Activated CD4-positive, alpha-beta T cell treated with anti-CD3 and anti-CD28 coated beads, Interleukin-2, amount 10 ng/mL, durations not matched to agents 24 days and 14 days (primary cell): ENCODE measurements at regions not wholly inside any gene's neighbourhood (a gene's known extent, or its start where the extent isn't known, plus 50 kb on each side); places are given as distances from the start of the nearest gene placed in this dataset.

Experiments
- DNase-seq: peaks from one replicate; pipeline ENCODE4 v3.0.0; 2022
- H3K27ac Mint-ChIP-seq: one replicate; pipeline ENCODE4 v1.8.0; 2022; ENCODE audit warnings: mild to moderate bottlenecking, mixed read lengths
- H3K27me3 Mint-ChIP-seq: one replicate; pipeline ENCODE4 v1.8.0; 2022; ENCODE audit warnings: mixed read lengths
- H3K36me3 Mint-ChIP-seq: one replicate; pipeline ENCODE4 v1.8.0; 2022; ENCODE audit warnings: low read depth, mild to moderate bottlenecking, mixed read lengths
- H3K4me1 Mint-ChIP-seq: one replicate; pipeline ENCODE4 v1.8.0; 2021; ENCODE audit warnings: mixed read lengths
- H3K4me3 Mint-ChIP-seq: one replicate; pipeline ENCODE4 v1.8.0; 2022; ENCODE audit warnings: mild to moderate bottlenecking, moderate library complexity, mixed read lengths
- H3K9me3 Mint-ChIP-seq: one replicate; pipeline ENCODE4 v1.8.0; 2021; ENCODE audit warnings: mixed read lengths
- intact Hi-C: fragments of 100-400 bp; cut with micrococcal nuclease; formaldehyde crosslinking; loops from one replicate; pipeline ENCODE4 v1.15.1; 2023

- H3K27me3 Mint-ChIP-seq, result no peaks in the 10 kb centered on the region
- intact Hi-C loops, result no loop called here
- no peak overlapping the region for H3K27ac Mint-ChIP-seq
- DNase-seq, result no peak
- H3K4me1 Mint-ChIP-seq, result no peaks in the 10 kb centered on the region
- H3K36me3 Mint-ChIP-seq, result no peaks in the 10 kb centered on the region
- no peaks in the 10 kb centered on the region for H3K9me3 Mint-ChIP-seq
- no peak overlapping the region for H3K4me3 Mint-ChIP-seq
Measured at GRCh38 chr18:45304558-45304957, 310.7 kb upstream of the SLC14A2 start.

DNA sequence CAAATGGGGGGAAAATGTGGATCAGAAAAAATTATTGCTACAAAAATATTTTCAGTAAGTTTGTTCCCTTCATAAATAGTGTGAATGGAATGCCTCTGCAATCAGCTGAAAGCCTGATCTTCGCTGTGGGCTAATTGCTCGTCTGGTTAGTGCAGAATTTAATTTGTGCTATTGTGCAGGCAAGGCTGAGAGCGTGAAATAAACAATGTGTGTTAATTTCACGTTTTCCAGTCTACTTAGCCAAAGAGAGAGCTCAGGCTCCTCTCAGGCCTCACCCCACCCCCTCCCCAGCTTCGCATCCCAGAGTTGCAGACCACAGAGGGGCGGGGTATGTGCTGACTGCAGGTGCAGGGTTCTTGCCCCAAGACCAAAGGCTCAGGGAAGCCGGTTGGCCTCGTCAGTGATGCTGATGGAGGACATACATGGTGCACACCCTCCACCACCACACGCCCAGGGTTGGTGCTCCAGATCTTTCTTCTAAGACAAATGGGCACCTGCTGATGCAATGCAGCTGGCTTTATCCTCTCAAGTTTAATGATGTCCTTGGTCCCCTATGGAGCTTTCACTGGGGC, 302.6 kb upstream of the SLC14A2 start:
- Mint-ChIP-seq H3K4me3 (no peak overlapping the region), H3K27me3 (no peaks in the 10 kb centered on the region), H3K36me3 (no peaks in the 10 kb centered on the region), H3K9me3 (no peaks in the 10 kb centered on the region), H3K27ac (no peak overlapping the region), H3K4me1 (no peaks in the 10 kb centered on the region)
- DNase-seq, result no peak
- intact Hi-C loops, result no loop called here

GRCh38 chr18:45316127-45316526, 299.1 kb upstream of the SLC14A2 start:
- H3K27ac Mint-ChIP-seq, result no peak overlapping the region
- no peaks in the 10 kb centered on the region for H3K36me3 Mint-ChIP-seq
- intact Hi-C loops, result no loop called here
- no peak for DNase-seq
- no peak overlapping the region for H3K4me3 Mint-ChIP-seq
- H3K4me1 Mint-ChIP-seq, result no peaks in the 10 kb centered on the region
- H3K9me3 Mint-ChIP-seq, result no peaks in the 10 kb centered on the region
- no peaks in the 10 kb centered on the region for H3K27me3 Mint-ChIP-seq

GRCh38 chr18:45317948-45318640, 297.2 kb upstream of the SLC14A2 start:
- no peaks in the 10 kb centered on the region for H3K27me3 Mint-ChIP-seq
- no peak overlapping the region for H3K27ac Mint-ChIP-seq
- no peaks in the 10 kb centered on the region for H3K9me3 Mint-ChIP-seq
- H3K36me3 Mint-ChIP-seq, result no peaks in the 10 kb centered on the region
- no peak overlapping the region for H3K4me3 Mint-ChIP-seq
- no peaks in the 10 kb centered on the region for H3K4me1 Mint-ChIP-seq
- intact Hi-C loops, result no loop called here
- no peak for DNase-seq

- Mint-ChIP-seq H3K4me1 (no peaks in the 10 kb centered on the region), H3K4me3 (no peak overlapping the region), H3K27me3 (no peaks in the 10 kb centered on the region), H3K36me3 (no peaks in the 10 kb centered on the region), H3K9me3 (no peaks in the 10 kb centered on the region), H3K27ac (no peak overlapping the region)
- no peak for DNase-seq
- intact Hi-C loops, result no loop called here
Measured at GRCh38 chr18:45320724-45321123, 294.6 kb upstream of the SLC14A2 start.

DNA sequence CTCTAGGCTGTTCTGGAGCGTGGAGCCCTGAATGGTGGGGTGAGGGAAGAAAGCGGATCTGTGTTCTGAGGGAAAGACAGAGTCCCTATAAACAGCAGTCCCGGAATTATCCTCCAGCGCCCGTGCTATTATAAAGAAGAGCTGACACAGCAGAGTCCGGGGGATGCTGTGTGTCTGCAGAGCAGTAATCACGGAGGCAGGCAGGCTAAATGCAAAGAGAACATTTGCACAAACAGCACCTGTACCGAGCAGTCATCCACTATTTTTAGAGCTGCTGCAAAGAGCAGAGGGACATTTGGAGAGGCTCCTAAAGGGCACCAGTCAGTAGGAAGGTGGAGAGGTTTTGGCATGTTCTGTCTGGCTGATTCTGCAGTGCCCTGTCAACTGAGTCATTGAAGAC, 293.8 kb upstream of the SLC14A2 start:
- Mint-ChIP-seq H3K4me1 (no peaks in the 10 kb centered on the region), H3K27me3 (no peaks in the 10 kb centered on the region), H3K4me3 (no peak overlapping the region), H3K27ac (no peak overlapping the region), H3K9me3 (no peaks in the 10 kb centered on the region), H3K36me3 (no peaks in the 10 kb centered on the region)
- intact Hi-C loops, result no loop called here
- no peak for DNase-seq

- intact Hi-C loops, result no loop called here
Measured at GRCh38 chr18:45322343-45322742, 292.9 kb upstream of the SLC14A2 start.

GRCh38 chr18:45324101-45324494, 291.2 kb upstream of the SLC14A2 start:
- Mint-ChIP-seq H3K4me3 (no peak overlapping the region), H3K9me3 (no peaks in the 10 kb centered on the region), H3K36me3 (no peaks in the 10 kb centered on the region), H3K4me1 (no peaks in the 10 kb centered on the region), H3K27me3 (no peaks in the 10 kb centered on the region), H3K27ac (no peak overlapping the region)
- intact Hi-C loops, result no loop called here
- no peak for DNase-seq

More at GRCh38 chr18:45322343-45322742, 292.9 kb upstream of the SLC14A2 start:
- Mint-ChIP-seq H3K27me3 (no peaks in the 10 kb centered on the region), H3K9me3 (no peaks in the 10 kb centered on the region), H3K36me3 (no peaks in the 10 kb centered on the region), H3K27ac (no peak overlapping the region), H3K4me1 (no peaks in the 10 kb centered on the region), H3K4me3 (no peak overlapping the region)
- no peak for DNase-seq

GRCh38 chr18:45324495-45325113, 290.7 kb upstream of the SLC14A2 start:
- Mint-ChIP-seq H3K9me3 (no peaks in the 10 kb centered on the region), H3K36me3 (no peaks in the 10 kb centered on the region), H3K27me3 (no peaks in the 10 kb centered on the region), H3K4me3 (no peak overlapping the region), H3K4me1 (no peaks in the 10 kb centered on the region), H3K27ac (no peak overlapping the region)
- intact Hi-C loops, result no loop called here
- no peak for DNase-seq

- no peaks in the 10 kb centered on the region for H3K4me1 Mint-ChIP-seq
- H3K27me3 Mint-ChIP-seq, result no peaks in the 10 kb centered on the region
- no peak overlapping the region for H3K4me3 Mint-ChIP-seq
- no peaks in the 10 kb centered on the region for H3K36me3 Mint-ChIP-seq
- DNase-seq, result no peak
- no peak overlapping the region for H3K27ac Mint-ChIP-seq
- intact Hi-C loops, result no loop called here
- no peaks in the 10 kb centered on the region for H3K9me3 Mint-ChIP-seq
Measured at GRCh38 chr18:45325778-45326177, 289.5 kb upstream of the SLC14A2 start.

DNA sequence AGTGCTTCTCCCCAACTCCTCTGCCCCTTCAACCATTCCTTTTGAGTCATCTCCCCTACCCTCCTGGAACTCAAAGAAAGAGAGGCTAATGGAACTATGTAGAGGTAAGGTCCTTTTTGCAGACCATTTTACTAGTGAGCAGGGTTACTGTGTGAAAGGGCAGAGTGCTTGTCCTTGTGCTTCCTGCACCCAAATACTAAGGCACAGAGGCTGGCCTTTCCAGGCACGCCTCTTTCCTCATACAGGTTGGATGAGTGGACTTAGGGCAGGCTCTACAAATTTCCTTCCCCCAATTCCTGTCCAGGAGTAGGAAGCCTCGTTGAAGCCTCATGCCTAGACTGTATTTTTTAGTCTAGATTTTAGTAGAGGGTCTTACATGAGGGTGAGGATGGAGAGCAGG, 288.8 kb upstream of the SLC14A2 start:
- Mint-ChIP-seq H3K4me1 (no peaks in the 10 kb centered on the region), H3K4me3 (no peak overlapping the region), H3K36me3 (no peaks in the 10 kb centered on the region), H3K9me3 (no peaks in the 10 kb centered on the region), H3K27ac (no peak overlapping the region), H3K27me3 (no peaks in the 10 kb centered on the region)
- DNase-seq, result no peak
- intact Hi-C loops, result no loop called here

DNA sequence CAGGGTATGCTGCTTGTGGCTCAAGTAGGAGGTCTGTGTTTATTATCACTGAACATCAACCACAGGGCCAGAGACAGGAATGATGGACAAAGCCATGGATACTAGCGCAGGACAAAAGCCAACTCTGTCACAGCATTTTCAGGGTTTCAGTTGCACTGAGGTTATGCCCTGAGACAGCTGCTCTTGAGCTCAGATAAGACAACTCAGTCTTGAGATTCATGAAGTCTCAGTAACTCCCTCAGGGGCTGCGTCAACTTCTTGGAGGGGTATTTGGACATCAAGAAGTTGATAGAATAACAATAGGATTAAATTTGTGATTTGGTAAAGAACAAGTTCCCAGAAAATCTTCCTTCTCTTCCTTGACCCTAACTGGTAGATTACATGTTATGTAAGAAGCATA, 287.0 kb upstream of the SLC14A2 start:
- Mint-ChIP-seq H3K27ac (no peak overlapping the region), H3K27me3 (no peaks in the 10 kb centered on the region), H3K4me1 (no peaks in the 10 kb centered on the region), H3K4me3 (no peak overlapping the region), H3K36me3 (no peaks in the 10 kb centered on the region), H3K9me3 (no peaks in the 10 kb centered on the region)
- intact Hi-C loops, result no loop called here
- no peak for DNase-seq

DNA sequence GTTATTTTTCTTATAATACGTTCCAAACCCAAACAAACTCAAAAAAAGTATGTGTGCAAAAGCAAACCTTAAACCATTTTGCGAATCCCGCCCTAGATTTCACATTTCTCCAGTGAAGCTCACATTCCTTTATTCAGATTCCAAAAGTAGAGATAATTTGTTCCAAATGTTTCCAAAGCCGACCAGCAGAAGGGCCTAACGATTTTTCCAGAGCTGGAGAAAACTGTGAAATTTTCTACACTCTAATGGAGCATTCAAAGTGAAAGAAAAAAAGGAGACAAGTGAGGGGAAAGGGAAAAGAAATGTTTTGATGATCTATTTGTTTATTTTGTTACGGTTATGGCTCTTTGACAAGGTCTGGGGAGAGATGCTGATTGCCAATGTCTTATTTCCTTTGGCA, 286.5 kb upstream of the SLC14A2 start:
- Mint-ChIP-seq H3K27me3 (no peaks in the 10 kb centered on the region), H3K9me3 (no peaks in the 10 kb centered on the region), H3K4me1 (no peaks in the 10 kb centered on the region), H3K36me3 (no peaks in the 10 kb centered on the region), H3K4me3 (no peak overlapping the region), H3K27ac (no peak overlapping the region)
- DNase-seq, result no peak
- intact Hi-C loops, result no loop called here

DNA sequence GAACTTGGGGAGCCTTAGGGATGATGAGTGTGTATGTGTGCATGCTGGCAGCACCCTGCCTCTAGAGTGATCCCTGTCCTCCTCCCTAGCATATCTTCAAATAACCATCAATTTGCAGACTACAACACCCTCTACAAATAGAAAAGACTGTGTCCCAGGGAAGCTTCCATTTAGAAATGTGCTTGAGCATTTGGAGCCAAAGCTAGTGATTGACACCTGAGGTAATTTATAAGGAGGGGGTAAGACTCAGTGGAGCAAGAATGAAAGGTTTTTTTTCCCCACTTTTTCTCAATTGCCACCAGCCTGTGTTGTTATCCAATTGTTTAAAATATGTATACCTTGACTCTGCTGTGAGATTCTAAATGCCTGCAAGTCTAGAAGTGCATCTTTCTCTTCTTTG, 286.0 kb upstream of the SLC14A2 start:
- no peak for DNase-seq
- Mint-ChIP-seq H3K4me1 (no peaks in the 10 kb centered on the region), H3K27ac (no peak overlapping the region), H3K4me3 (no peak overlapping the region), H3K36me3 (no peaks in the 10 kb centered on the region), H3K9me3 (no peaks in the 10 kb centered on the region), H3K27me3 (no peaks in the 10 kb centered on the region)
- intact Hi-C loops, result no loop called here

DNA sequence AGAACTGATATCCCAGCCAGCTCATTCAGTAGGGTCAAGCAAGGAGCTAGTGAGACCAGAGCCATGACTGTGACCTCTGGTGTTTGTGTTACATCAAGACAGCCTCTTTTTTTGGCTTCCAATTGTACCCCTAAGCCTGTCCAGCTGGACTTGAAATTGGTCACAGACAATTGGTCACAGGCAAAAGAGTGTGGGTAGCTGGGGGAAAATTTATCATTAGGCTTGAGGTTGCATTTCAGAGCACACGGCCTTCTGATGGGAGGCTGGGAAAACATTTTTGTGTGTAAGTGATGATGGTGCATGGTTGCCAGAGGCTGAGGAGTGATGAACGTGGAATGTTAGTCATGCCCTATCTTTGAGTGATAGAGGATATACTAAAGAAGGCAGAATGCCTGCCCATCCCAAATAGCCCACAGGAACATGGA, 285.1 kb upstream of the SLC14A2 start:
- intact Hi-C loops, result no loop called here
- Mint-ChIP-seq H3K4me1 (no peaks in the 10 kb centered on the region), H3K27me3 (no peaks in the 10 kb centered on the region), H3K36me3 (no peaks in the 10 kb centered on the region), H3K4me3 (no peak overlapping the region), H3K27ac (no peak overlapping the region), H3K9me3 (no peaks in the 10 kb centered on the region)
- no peak for DNase-seq
